GM23338 (cell line): ENCODE measurements at regions not wholly inside any gene's neighbourhood (a gene's known extent, or its start where the extent isn't known, plus 50 kb on each side); places are given as distances from the start of the nearest gene placed in this dataset.

Experiments
- CREB1 ChIP-seq: fragments of 250-450 bp; sonication (Bioruptor Pico); IDR thresholded peaks from 2 replicates; pipeline ENCODE4 v1.5.0; 2020; ENCODE audit warnings: low read depth, mild to moderate bottlenecking, moderate library complexity
- EZH2 ChIP-seq: fragments of 200-600 bp; sonication (generic); IDR thresholded peaks from one replicate; pipeline ENCODE4 v1.8.0; 2017; ENCODE audit warnings: antibody characterized with exemption, mild to moderate bottlenecking, low read depth; ENCODE audit not compliant: unreplicated experiment
- EZH2phosphoT487 ChIP-seq: fragments of 200-600 bp; sonication (generic); IDR thresholded peaks from one replicate; pipeline ENCODE4 v1.8.1; 2018; ENCODE audit warnings: antibody characterized with exemption; ENCODE audit not compliant: unreplicated experiment
- JUNB ChIP-seq: IDR thresholded peaks from one replicate; pipeline ENCODE4 v1.6.1; 2016; ENCODE audit warnings: antibody characterized with exemption; ENCODE audit not compliant: unreplicated experiment
- NANOG ChIP-seq: IDR thresholded peaks from 2 replicates; pipeline ENCODE4 v1.6.1; 2016; ENCODE audit warnings: antibody characterized with exemption, borderline replicate concordance
- POLR2AphosphoS5 ChIP-seq: IDR thresholded peaks from 2 replicates; pipeline ENCODE4 v1.6.1; 2016; ENCODE audit warnings: antibody characterized with exemption, low read depth
- STAT1 ChIP-seq: IDR thresholded peaks from one replicate; pipeline ENCODE4 v1.6.1; 2016; ENCODE audit warnings: antibody characterized with exemption; ENCODE audit not compliant: unreplicated experiment
- ZNF114 ChIP-seq: fragments of 250-450 bp; sonication (Bioruptor Pico); IDR thresholded peaks from 2 replicates; pipeline ENCODE4 v1.5.0; 2020; ENCODE audit warnings: mild to moderate bottlenecking, moderate library complexity
- ZNF331 ChIP-seq: fragments of 250-450 bp; sonication (Bioruptor Pico); IDR thresholded peaks from 2 replicates; pipeline ENCODE4 v1.5.0; 2020; ENCODE audit warnings: low read depth, mild to moderate bottlenecking, moderate library complexity
- TF ChIP-seq, protein P1 (sequence below), 2 experiments: fragments of 200-600 bp in 1 of 2; sonication (generic) in 1 of 2; conservative IDR thresholded peaks; 2 replicates each; pipeline versions ENCODE4 v1.5.1 to v1.6.1; 2016 to 2017; ENCODE audit warnings: antibody characterized with exemption in 2 of 2, low read depth in 2 of 2, mild to moderate bottlenecking in 2 of 2, moderate library complexity in 1 of 2
- TF ChIP-seq, protein P2 (sequence below): fragments of 250-450 bp; sonication (Bioruptor Pico); IDR thresholded peaks from 2 replicates; pipeline ENCODE4 v1.5.0; 2020; ENCODE audit warnings: mild to moderate bottlenecking, moderate library complexity
- TF ChIP-seq, protein P3 (sequence below): IDR thresholded peaks from one replicate; pipeline ENCODE4 v1.6.1; 2018; ENCODE audit warnings: antibody characterized with exemption; ENCODE audit not compliant: unreplicated experiment
- TF ChIP-seq, protein P4 (sequence below): IDR thresholded peaks from 2 replicates; pipeline ENCODE4 v1.6.1; 2016; ENCODE audit warnings: antibody characterized with exemption

DNA sequence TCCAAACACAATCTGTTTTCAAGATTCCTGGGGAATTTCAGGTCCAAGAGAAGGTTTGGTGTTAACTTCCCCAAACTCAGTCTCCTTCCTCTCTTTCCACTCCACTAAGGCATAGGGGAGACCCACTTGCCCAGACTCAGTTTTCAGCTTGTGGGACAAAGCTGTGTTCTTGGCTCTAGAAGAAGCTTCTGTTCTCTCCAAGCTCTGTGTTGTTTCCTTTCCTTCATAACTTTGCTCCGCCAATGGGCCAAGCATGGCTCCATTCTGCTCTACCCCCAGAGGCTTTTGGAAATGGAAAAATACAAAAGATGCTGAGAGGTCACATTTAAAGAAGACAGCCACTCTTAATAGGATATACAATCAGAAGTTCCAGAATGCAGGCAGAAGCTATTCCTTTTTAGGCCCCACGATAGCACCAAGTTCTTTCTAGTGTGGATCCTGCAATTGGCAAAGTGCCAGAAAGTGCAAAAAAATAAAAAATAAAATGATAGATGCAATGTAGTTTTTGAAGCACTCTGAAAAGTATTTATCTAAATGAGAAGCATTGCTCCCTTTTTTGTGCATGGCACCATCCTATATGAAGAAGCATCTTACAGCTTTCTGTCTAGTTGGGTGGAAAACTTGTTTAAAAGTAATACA, 510.1 kb downstream of the TXNL1 start:
- TF ChIP-seq, protein P1, sequence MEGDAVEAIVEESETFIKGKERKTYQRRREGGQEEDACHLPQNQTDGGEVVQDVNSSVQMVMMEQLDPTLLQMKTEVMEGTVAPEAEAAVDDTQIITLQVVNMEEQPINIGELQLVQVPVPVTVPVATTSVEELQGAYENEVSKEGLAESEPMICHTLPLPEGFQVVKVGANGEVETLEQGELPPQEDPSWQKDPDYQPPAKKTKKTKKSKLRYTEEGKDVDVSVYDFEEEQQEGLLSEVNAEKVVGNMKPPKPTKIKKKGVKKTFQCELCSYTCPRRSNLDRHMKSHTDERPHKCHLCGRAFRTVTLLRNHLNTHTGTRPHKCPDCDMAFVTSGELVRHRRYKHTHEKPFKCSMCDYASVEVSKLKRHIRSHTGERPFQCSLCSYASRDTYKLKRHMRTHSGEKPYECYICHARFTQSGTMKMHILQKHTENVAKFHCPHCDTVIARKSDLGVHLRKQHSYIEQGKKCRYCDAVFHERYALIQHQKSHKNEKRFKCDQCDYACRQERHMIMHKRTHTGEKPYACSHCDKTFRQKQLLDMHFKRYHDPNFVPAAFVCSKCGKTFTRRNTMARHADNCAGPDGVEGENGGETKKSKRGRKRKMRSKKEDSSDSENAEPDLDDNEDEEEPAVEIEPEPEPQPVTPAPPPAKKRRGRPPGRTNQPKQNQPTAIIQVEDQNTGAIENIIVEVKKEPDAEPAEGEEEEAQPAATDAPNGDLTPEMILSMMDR (conservative IDR thresholded peaks at IDR 0.05; ENCODE audit: low read depth in 2 of 2): no peak
- TF ChIP-seq EZH2phosphoT487 (no peak), EZH2 (no peak), JUNB (no peak), POLR2AphosphoS5 (no peak), CREB1 (CRISPR knock-in tag) (no peak), ZNF114 (CRISPR knock-in tag) (no peak), ZNF331 (CRISPR knock-in tag) (no peak), NANOG (no peak), STAT1 (no peak)
- TF ChIP-seq, protein P2, sequence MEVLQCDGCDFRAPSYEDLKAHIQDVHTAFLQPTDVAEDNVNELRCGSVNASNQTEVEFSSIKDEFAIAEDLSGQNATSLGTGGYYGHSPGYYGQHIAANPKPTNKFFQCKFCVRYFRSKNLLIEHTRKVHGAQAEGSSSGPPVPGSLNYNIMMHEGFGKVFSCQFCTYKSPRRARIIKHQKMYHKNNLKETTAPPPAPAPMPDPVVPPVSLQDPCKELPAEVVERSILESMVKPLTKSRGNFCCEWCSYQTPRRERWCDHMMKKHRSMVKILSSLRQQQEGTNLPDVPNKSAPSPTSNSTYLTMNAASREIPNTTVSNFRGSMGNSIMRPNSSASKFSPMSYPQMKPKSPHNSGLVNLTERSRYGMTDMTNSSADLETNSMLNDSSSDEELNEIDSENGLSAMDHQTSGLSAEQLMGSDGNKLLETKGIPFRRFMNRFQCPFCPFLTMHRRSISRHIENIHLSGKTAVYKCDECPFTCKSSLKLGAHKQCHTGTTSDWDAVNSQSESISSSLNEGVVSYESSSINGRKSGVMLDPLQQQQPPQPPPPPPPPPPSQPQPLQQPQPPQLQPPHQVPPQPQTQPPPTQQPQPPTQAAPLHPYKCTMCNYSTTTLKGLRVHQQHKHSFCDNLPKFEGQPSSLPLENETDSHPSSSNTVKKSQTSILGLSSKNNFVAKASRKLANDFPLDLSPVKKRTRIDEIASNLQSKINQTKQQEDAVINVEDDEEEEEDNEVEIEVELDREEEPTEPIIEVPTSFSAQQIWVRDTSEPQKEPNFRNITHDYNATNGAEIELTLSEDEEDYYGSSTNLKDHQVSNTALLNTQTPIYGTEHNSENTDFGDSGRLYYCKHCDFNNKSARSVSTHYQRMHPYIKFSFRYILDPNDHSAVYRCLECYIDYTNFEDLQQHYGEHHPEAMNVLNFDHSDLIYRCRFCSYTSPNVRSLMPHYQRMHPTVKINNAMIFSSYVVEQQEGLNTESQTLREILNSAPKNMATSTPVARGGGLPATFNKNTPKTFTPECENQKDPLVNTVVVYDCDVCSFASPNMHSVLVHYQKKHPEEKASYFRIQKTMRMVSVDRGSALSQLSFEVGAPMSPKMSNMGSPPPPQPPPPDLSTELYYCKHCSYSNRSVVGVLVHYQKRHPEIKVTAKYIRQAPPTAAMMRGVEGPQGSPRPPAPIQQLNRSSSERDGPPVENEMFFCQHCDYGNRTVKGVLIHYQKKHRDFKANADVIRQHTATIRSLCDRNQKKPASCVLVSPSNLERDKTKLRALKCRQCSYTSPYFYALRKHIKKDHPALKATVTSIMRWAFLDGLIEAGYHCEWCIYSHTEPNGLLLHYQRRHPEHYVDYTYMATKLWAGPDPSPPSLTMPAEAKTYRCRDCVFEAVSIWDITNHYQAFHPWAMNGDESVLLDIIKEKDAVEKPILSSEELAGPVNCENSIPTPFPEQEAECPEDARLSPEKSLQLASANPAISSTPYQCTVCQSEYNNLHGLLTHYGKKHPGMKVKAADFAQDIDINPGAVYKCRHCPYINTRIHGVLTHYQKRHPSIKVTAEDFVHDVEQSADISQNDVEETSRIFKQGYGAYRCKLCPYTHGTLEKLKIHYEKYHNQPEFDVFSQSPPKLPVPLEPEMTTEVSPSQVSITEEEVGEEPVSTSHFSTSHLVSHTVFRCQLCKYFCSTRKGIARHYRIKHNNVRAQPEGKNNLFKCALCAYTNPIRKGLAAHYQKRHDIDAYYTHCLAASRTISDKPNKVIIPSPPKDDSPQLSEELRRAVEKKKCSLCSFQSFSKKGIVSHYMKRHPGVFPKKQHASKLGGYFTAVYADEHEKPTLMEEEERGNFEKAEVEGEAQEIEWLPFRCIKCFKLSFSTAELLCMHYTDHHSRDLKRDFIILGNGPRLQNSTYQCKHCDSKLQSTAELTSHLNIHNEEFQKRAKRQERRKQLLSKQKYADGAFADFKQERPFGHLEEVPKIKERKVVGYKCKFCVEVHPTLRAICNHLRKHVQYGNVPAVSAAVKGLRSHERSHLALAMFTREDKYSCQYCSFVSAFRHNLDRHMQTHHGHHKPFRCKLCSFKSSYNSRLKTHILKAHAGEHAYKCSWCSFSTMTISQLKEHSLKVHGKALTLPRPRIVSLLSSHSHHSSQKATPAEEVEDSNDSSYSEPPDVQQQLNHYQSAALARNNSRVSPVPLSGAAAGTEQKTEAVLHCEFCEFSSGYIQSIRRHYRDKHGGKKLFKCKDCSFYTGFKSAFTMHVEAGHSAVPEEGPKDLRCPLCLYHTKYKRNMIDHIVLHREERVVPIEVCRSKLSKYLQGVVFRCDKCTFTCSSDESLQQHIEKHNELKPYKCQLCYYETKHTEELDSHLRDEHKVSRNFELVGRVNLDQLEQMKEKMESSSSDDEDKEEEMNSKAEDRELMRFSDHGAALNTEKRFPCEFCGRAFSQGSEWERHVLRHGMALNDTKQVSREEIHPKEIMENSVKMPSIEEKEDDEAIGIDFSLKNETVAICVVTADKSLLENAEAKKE (CRISPR knock-in tag): no peak
- TF ChIP-seq, protein P3, sequence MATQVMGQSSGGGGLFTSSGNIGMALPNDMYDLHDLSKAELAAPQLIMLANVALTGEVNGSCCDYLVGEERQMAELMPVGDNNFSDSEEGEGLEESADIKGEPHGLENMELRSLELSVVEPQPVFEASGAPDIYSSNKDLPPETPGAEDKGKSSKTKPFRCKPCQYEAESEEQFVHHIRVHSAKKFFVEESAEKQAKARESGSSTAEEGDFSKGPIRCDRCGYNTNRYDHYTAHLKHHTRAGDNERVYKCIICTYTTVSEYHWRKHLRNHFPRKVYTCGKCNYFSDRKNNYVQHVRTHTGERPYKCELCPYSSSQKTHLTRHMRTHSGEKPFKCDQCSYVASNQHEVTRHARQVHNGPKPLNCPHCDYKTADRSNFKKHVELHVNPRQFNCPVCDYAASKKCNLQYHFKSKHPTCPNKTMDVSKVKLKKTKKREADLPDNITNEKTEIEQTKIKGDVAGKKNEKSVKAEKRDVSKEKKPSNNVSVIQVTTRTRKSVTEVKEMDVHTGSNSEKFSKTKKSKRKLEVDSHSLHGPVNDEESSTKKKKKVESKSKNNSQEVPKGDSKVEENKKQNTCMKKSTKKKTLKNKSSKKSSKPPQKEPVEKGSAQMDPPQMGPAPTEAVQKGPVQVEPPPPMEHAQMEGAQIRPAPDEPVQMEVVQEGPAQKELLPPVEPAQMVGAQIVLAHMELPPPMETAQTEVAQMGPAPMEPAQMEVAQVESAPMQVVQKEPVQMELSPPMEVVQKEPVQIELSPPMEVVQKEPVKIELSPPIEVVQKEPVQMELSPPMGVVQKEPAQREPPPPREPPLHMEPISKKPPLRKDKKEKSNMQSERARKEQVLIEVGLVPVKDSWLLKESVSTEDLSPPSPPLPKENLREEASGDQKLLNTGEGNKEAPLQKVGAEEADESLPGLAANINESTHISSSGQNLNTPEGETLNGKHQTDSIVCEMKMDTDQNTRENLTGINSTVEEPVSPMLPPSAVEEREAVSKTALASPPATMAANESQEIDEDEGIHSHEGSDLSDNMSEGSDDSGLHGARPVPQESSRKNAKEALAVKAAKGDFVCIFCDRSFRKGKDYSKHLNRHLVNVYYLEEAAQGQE: no peak
- TF ChIP-seq, protein P4, sequence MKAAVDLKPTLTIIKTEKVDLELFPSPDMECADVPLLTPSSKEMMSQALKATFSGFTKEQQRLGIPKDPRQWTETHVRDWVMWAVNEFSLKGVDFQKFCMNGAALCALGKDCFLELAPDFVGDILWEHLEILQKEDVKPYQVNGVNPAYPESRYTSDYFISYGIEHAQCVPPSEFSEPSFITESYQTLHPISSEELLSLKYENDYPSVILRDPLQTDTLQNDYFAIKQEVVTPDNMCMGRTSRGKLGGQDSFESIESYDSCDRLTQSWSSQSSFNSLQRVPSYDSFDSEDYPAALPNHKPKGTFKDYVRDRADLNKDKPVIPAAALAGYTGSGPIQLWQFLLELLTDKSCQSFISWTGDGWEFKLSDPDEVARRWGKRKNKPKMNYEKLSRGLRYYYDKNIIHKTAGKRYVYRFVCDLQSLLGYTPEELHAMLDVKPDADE: no peak
